Body of pancreas (tissue), 4 donors: ENCODE measurements at regions not wholly inside any gene's neighbourhood (a gene's known extent, or its start where the extent isn't known, plus 50 kb on each side); places are given as distances from the start of the nearest gene placed in this dataset.
A peak's percentile ranks its signal among the peaks of the same experiment; 100 is the strongest.

Experiments
- ATAC-seq: fragments of 150-250 bp; one replicate; pipeline ENCODE4 v1.9.1; 2016
- DNase-seq, 4 donors: peaks; one replicate each; pipeline ENCODE4 v3.0.0-alpha.2; 2019
- H3K27ac ChIP-seq, 4 donors: fragments of 200-600 bp; sonication (generic); 1 replicate in 3 of 4; 2 replicates in 1 of 4; pipeline versions ENCODE4 v1.5.1 to v1.6.1; 2016 to 2019; ENCODE audit warnings: mild to moderate bottlenecking in 1 of 4, mixed read lengths in 1 of 4, moderate library complexity in 1 of 4
- H3K27me3 ChIP-seq, 2 donors: fragments of 200-600 bp; sonication (generic); one replicate each; pipeline ENCODE4 v1.6.0; 2016; ENCODE audit warnings: mild to moderate bottlenecking in 1 of 2
- H3K36me3 ChIP-seq, 2 donors: fragments of 200-600 bp; sonication (generic); replicated peaks in 1 of 2; 2 replicates each; pipeline ENCODE4 v1.5.1; 2016; ENCODE audit warnings: low read depth in 2 of 2; ENCODE audit not compliant: insufficient read depth in 1 of 2
- H3K4me1 ChIP-seq: fragments of 200-600 bp; sonication (generic); one replicate; pipeline ENCODE4 v1.6.0; 2016
- H3K4me3 ChIP-seq, 2 donors: fragments of 200-600 bp; sonication (generic); 1 replicate in 1 of 2; 2 replicates in 1 of 2; pipeline ENCODE4 v1.5.1; 2016 to 2019
- H3K9me3 ChIP-seq, 3 donors: fragments of 200-600 bp; sonication (generic); 1 replicate in 2 of 3; 2 replicates in 1 of 3; pipeline ENCODE4 v1.5.1; 2016
- POLR2A ChIP-seq, 3 donors: fragments of 450-650 bp; IDR thresholded peaks; one replicate each; pipeline ENCODE4 v1.6.1; 2016; ENCODE audit warnings: antibody characterized with exemption in 3 of 3, mild to moderate bottlenecking in 2 of 3
- WGBS, 2 donors: methylation state at CpG; one replicate each; pipeline ENCODE4 v1.1.5; 2017; 5-methylcytosine and 5-hydroxymethylcytosine counted together
- intact Hi-C: fragments of 100-400 bp; cut with DNase I; formaldehyde crosslinking; loops from one replicate; pipeline ENCODE4 v1.15.1; 2023
- TF ChIP-seq, protein P1 (sequence below), 7 experiments: fragments of 450-650 bp in 4 of 7; fragments of 200-600 bp in 3 of 7; sonication (generic) in 3 of 7; IDR thresholded peaks; one replicate each; pipeline ENCODE4 v1.5.1; 2016 to 2019; ENCODE audit warnings: antibody characterized with exemption in 7 of 7

- Histone ChIP-seq H3K27ac (no peak overlapping the region), H3K9me3 (no peaks in the 10 kb centered on the region), H3K27me3 (no peaks in the 10 kb centered on the region), H3K36me3 (no peaks in the 10 kb centered on the region), H3K4me3 (no peak overlapping the region), H3K4me1 (peaks cover 14% of the 10 kb centered on the region)
- TF ChIP-seq, protein P1, sequence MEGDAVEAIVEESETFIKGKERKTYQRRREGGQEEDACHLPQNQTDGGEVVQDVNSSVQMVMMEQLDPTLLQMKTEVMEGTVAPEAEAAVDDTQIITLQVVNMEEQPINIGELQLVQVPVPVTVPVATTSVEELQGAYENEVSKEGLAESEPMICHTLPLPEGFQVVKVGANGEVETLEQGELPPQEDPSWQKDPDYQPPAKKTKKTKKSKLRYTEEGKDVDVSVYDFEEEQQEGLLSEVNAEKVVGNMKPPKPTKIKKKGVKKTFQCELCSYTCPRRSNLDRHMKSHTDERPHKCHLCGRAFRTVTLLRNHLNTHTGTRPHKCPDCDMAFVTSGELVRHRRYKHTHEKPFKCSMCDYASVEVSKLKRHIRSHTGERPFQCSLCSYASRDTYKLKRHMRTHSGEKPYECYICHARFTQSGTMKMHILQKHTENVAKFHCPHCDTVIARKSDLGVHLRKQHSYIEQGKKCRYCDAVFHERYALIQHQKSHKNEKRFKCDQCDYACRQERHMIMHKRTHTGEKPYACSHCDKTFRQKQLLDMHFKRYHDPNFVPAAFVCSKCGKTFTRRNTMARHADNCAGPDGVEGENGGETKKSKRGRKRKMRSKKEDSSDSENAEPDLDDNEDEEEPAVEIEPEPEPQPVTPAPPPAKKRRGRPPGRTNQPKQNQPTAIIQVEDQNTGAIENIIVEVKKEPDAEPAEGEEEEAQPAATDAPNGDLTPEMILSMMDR (IDR thresholded peaks at IDR 0.05): no peak
- TF ChIP-seq POLR2A (IDR thresholded peaks at IDR 0.05): no peak
- intact Hi-C loops: no loop called here
- WGBS, 2 donors: 80 to 81% methylated on average over 10 to 16 of the region's 16 CpGs
- DNase-seq (no peak), ATAC-seq (no peak)
Observed at GRCh38 chr10:3412646-3413045, 240.1 kb upstream of the PITRM1 start.

DNA sequence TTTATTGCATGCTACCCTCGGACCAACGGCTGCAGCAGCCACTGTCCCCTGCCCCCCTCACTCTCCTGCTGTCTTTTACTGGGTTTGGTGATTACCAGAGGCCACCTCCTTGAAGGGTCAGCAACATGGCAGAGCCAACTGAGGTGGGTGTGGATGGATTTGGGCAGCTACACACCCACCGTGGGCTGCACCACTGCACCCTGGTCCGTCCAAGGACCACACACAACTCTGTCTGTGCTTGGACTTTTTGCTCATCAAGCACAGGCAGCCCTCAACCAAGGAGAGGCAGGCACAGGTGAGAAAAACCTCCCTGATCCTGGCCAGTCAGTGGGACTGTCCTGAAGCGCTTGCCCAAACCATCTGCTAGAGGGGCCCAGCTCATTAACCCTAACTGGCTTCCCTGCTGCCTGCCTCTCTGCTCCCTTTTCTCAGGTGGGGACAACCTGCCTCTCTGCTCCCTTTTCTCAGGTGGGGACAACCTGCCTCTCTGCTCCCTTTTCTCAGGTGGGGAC, 239.5 kb upstream of the PITRM1 start:
- ATAC-seq: no peak
- intact Hi-C loops: no loop called here
- WGBS, 2 donors: 79 to 85% methylated on average over 3 to 5 of the region's 5 CpGs
- Histone ChIP-seq H3K36me3 (no peaks in the 10 kb centered on the region), H3K27me3 (no peaks in the 10 kb centered on the region), H3K4me3 (no peak overlapping the region), H3K4me1 (peaks cover 14% of the 10 kb centered on the region), H3K9me3 (no peaks in the 10 kb centered on the region), H3K27ac (no peak overlapping the region)
- DNase-seq: no peak
- no peak for TF ChIP-seq POLR2A (IDR thresholded peaks at IDR 0.05)
- TF ChIP-seq, protein P1 (IDR thresholded peaks at IDR 0.05): no peak

DNA sequence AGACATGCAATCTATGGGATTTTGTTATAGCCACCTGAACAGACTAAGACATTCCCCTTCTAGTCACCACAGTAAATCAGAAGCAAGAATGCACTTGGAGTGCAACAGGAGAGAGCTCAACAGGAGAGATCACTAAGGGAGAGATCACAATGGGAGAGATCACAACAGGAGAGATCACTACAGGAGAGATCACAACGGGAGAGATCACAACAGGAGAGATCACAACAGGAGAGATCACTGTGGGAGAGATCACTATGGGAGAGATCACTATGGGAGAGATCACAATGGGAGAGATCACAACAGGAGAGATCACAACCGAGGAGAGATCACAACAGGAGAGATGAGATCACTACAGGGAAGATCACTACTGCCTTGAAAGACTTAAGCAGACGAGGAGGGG, 238.5 kb upstream of the PITRM1 start:
- Histone ChIP-seq H3K9me3 (no peaks in the 10 kb centered on the region), H3K36me3 (no peaks in the 10 kb centered on the region), H3K4me1 (peaks cover 14% of the 10 kb centered on the region), H3K27ac (peak overlapping the region in 2 of 4 donors; percentile 74), H3K27me3 (no peaks in the 10 kb centered on the region), H3K4me3 (no peak overlapping the region)
- DNase-seq (no peak), ATAC-seq (no peak)
- intact Hi-C loops: no loop called here
- WGBS, 2 donors: 52 to 59% methylated on average over 3 of the region's 3 CpGs
- TF ChIP-seq, protein P1 (IDR thresholded peaks at IDR 0.05): no peak
- no peak for TF ChIP-seq POLR2A (IDR thresholded peaks at IDR 0.05)

- Histone ChIP-seq H3K4me3 (no peak overlapping the region), H3K36me3 (no peaks in the 10 kb centered on the region), H3K27me3 (no peaks in the 10 kb centered on the region), H3K9me3 (no peaks in the 10 kb centered on the region), H3K27ac (peak overlapping the region in 3 of 4 donors; percentile 74 to 75 (median 74)), H3K4me1 (peaks cover 14% of the 10 kb centered on the region)
- ATAC-seq: no peak
- TF ChIP-seq POLR2A (IDR thresholded peaks at IDR 0.05): no peak
- TF ChIP-seq, protein P1 (IDR thresholded peaks at IDR 0.05): no peak
- intact Hi-C loops: no loop called here
- no peak for DNase-seq
- 69 to 82% methylated on average over 3 to 4 of the region's 4 CpGs for WGBS, 2 donors
Observed at GRCh38 chr10:3409928-3410327, 237.3 kb upstream of the PITRM1 start.
